Neutrophil (primary cell): ENCODE measurements at regions not wholly inside any gene's neighbourhood (a gene's known extent, or its start where the extent isn't known, plus 50 kb on each side); places are given as distances from the start of the nearest gene placed in this dataset.

Source experiments
- H3K27ac ChIP-seq: fragments of 200-600 bp; sonication (generic); 2 replicates; pipeline ENCODE4 v1.5.1; 2016; ENCODE audit warnings: mild to moderate bottlenecking, moderate library complexity
- H3K27me3 ChIP-seq: fragments of 200-600 bp; sonication (generic); 2 replicates; pipeline ENCODE4 v1.6.0; 2016; ENCODE audit warnings: mild to moderate bottlenecking
- H3K36me3 ChIP-seq: fragments of 200-600 bp; sonication (generic); 2 replicates; pipeline ENCODE4 v1.5.1; 2017
- H3K4me1 ChIP-seq, 2 experiments: fragments of 200-600 bp in 1 of 2; sonication (generic) in 1 of 2; 1 replicate in 1 of 2; 2 replicates in 1 of 2; pipeline versions ENCODE4 v1.5.1 to v1.6.1; 2013 to 2016; ENCODE audit warnings: low read depth in 1 of 2, low read length in 1 of 2, mild to moderate bottlenecking in 1 of 2, moderate library complexity in 1 of 2; ENCODE audit not compliant: control insufficient read depth in 1 of 2, insufficient read depth in 1 of 2
- H3K4me3 ChIP-seq, 2 experiments: fragments of 200-600 bp in 1 of 2; sonication (generic) in 1 of 2; 1 replicate in 1 of 2; 2 replicates in 1 of 2; pipeline ENCODE4 v1.5.1; 2013 to 2016; ENCODE audit warnings: low read depth in 1 of 2, low read length in 1 of 2, mild to moderate bottlenecking in 1 of 2, moderate library complexity in 1 of 2
- H3K9me3 ChIP-seq: fragments of 200-600 bp; sonication (generic); 2 replicates; pipeline ENCODE4 v1.5.1; 2016
- CTCF ChIP-seq: fragments of 200-600 bp; sonication (generic); IDR thresholded peaks from 2 replicates; pipeline ENCODE4 v1.5.1; 2016; ENCODE audit warnings: antibody characterized with exemption

GRCh38 chr1:218711001-218711400 is 365.9 kb downstream of the TGFB2 start:
- no peak for TF ChIP-seq CTCF
- Histone ChIP-seq H3K4me1 (no peaks in the 10 kb centered on the region), H3K4me3 (no peak overlapping the region)

GRCh38 chr1:218711884-218712674 is 366.9 kb downstream of the TGFB2 start:
- Histone ChIP-seq H3K27me3 (no peaks in the 10 kb centered on the region), H3K9me3 (no peaks in the 10 kb centered on the region), H3K4me3 (no peak overlapping the region), H3K36me3 (no peaks in the 10 kb centered on the region), H3K27ac (no peak overlapping the region), H3K4me1 (no peaks in the 10 kb centered on the region)
- TF ChIP-seq CTCF, result no peak

More at GRCh38 chr1:218711001-218711400, 365.9 kb downstream of the TGFB2 start:
- H3K27me3 ChIP-seq, result no peaks in the 10 kb centered on the region
- H3K9me3 ChIP-seq, result no peaks in the 10 kb centered on the region
- no peak overlapping the region for H3K27ac ChIP-seq
- H3K36me3 ChIP-seq, result no peaks in the 10 kb centered on the region

- H3K27ac ChIP-seq, result no peak overlapping the region
- TF ChIP-seq CTCF, result no peak
- H3K4me3 ChIP-seq, result no peak overlapping the region
These were observed 367.5 kb downstream of the TGFB2 start for GRCh38 chr1:218712677-218713076.

GRCh38 chr1:218715961-218716669 is 371.0 kb downstream of the TGFB2 start:
- H3K27ac ChIP-seq, result no peak overlapping the region
- H3K4me3 ChIP-seq, result no peak overlapping the region
- no peak for TF ChIP-seq CTCF
- H3K9me3 ChIP-seq, result no peaks in the 10 kb centered on the region
- no peaks in the 10 kb centered on the region for H3K4me1 ChIP-seq
- H3K27me3 ChIP-seq, result no peaks in the 10 kb centered on the region
- H3K36me3 ChIP-seq, result no peaks in the 10 kb centered on the region

More at GRCh38 chr1:218712677-218713076, 367.5 kb downstream of the TGFB2 start:
- H3K4me1 ChIP-seq, result no peaks in the 10 kb centered on the region
- no peaks in the 10 kb centered on the region for H3K9me3 ChIP-seq
- H3K27me3 ChIP-seq, result no peaks in the 10 kb centered on the region
- no peaks in the 10 kb centered on the region for H3K36me3 ChIP-seq

- no peak overlapping the region for H3K27ac ChIP-seq
- H3K27me3 ChIP-seq, result no peaks in the 10 kb centered on the region
These were observed 372.4 kb downstream of the TGFB2 start for GRCh38 chr1:218717575-218717974.

More at GRCh38 chr1:218717575-218717974, 372.4 kb downstream of the TGFB2 start:
- H3K9me3 ChIP-seq, result no peaks in the 10 kb centered on the region
- no peak for TF ChIP-seq CTCF
- H3K4me3 ChIP-seq, result no peak overlapping the region
- H3K36me3 ChIP-seq, result no peaks in the 10 kb centered on the region
- H3K4me1 ChIP-seq, result no peaks in the 10 kb centered on the region
